ENCODE measurements at regions not wholly inside any gene's neighbourhood (a gene's known extent, or its start where the extent isn't known, plus 50 kb on each side); places are given as distances from the start of the nearest gene placed in this dataset.
A peak's percentile ranks its signal among the peaks of the same experiment; 100 is the strongest.

DNA sequence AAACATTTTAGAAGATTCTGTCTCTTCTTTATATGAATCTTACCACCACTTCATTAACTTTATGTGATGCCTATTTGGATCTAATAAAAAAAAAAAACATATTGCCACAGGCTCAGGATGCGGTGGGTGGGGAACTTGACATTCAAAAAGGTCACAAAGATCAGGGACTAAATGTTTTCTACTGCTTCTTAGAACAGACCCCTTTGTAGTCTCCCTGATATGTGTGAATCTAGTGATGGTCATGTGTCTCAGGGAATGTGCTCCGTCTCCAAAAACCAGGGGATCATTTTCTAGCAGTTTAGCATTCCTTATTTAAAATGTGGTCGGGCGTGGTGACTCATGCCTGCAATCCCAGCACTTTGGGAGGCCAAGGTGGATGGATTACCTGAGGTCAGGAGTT lies 807.8 kb upstream of the CHAC2 start:
- ChIA-PET CTCF (no interaction called here), POLR2A (no interaction called here)
- no peak for DNase-seq (ENCODE audit: low read depth, low spot score)
- Histone ChIP-seq H3K27me3 (ENCODE audit: control insufficient read depth, insufficient read depth, low read length) (no peaks in the 10 kb centered on the region), H3K4me3 (ENCODE audit: low read depth, low read length) (no peak overlapping the region), H3K9me3 (ENCODE audit: control insufficient read depth, insufficient read depth, low read length) (no peaks in the 10 kb centered on the region), H3K27ac (ENCODE audit: low read depth, low read length) (no peak overlapping the region)
- TF ChIP-seq, protein P1, sequence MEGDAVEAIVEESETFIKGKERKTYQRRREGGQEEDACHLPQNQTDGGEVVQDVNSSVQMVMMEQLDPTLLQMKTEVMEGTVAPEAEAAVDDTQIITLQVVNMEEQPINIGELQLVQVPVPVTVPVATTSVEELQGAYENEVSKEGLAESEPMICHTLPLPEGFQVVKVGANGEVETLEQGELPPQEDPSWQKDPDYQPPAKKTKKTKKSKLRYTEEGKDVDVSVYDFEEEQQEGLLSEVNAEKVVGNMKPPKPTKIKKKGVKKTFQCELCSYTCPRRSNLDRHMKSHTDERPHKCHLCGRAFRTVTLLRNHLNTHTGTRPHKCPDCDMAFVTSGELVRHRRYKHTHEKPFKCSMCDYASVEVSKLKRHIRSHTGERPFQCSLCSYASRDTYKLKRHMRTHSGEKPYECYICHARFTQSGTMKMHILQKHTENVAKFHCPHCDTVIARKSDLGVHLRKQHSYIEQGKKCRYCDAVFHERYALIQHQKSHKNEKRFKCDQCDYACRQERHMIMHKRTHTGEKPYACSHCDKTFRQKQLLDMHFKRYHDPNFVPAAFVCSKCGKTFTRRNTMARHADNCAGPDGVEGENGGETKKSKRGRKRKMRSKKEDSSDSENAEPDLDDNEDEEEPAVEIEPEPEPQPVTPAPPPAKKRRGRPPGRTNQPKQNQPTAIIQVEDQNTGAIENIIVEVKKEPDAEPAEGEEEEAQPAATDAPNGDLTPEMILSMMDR (IDR thresholded peaks at IDR 0.05; ENCODE audit: low read depth, low read length): no peak

DNA sequence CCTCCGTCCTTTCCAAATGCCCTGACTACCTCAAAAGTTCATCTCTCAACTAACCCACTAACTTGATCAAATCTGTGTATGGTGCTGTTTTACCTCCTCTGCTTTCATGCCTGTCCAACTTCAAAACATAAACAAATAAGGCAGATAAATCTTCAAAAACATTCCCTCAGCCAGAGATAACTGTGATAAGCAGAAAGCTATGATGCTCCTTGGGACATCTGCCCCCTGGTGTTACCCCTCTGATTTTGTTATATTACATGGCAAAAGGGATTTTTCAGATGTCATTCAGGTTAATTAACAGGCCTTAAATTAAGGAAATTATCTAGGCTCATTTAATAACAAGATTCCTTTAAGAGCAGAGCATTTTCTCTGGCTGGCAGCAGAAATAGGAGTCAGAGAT lies 810.8 kb upstream of the CHAC2 start:
- CTCF ChIA-PET: interaction anchor here (0.6 to 1.5 kb wide), 2 partner anchors 10 to 561 kb away, joined by 3 to 4 read pairs; no protein-coding TSS in a partner anchor
- no peak overlapping the region for H3K4me3 ChIP-seq (ENCODE audit: low read depth, low read length)
- H3K27me3 ChIP-seq (ENCODE audit: control insufficient read depth, insufficient read depth, low read length): no peaks in the 10 kb centered on the region
- H3K9me3 ChIP-seq (ENCODE audit: control insufficient read depth, insufficient read depth, low read length): no peaks in the 10 kb centered on the region
- POLR2A ChIA-PET: no interaction called here
- TF ChIP-seq, protein P1 (IDR thresholded peaks at IDR 0.05; ENCODE audit: low read depth, low read length): peak; percentile 14; the same call in 1 of the 2 replicates
- DNase-seq (ENCODE audit: low read depth, low spot score): no peak
- no peak overlapping the region for H3K27ac ChIP-seq (ENCODE audit: low read depth, low read length)

DNA sequence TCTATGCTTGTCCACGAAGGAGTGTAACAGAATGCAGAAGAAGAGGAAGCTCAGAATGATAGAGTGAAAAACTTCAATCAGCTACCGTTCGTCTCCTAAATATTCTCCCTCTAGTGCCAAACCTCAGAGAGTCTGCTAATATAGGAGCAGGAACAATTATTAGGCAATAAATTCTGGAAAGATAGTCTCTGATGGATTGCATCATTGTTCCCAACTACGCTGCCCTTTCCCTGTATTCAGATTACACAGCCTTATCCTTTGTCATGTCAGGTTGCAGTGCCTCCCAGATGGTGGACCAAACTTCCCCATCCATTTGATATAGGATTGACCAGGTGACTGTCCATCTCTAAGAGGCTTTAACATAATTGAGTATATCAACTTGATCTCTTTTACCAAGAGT lies 811.5 kb upstream of the CHAC2 start:
- TF ChIP-seq, protein P1 (IDR thresholded peaks at IDR 0.05; ENCODE audit: low read depth, low read length): no peak
- ChIA-PET CTCF (no interaction called here), POLR2A (no interaction called here)
- Histone ChIP-seq H3K4me3 (ENCODE audit: low read depth, low read length) (no peak overlapping the region), H3K27me3 (ENCODE audit: control insufficient read depth, insufficient read depth, low read length) (no peaks in the 10 kb centered on the region), H3K27ac (ENCODE audit: low read depth, low read length) (no peak overlapping the region), H3K9me3 (ENCODE audit: control insufficient read depth, insufficient read depth, low read length) (no peaks in the 10 kb centered on the region)
- DNase-seq (ENCODE audit: low read depth, low spot score): no peak

DNA sequence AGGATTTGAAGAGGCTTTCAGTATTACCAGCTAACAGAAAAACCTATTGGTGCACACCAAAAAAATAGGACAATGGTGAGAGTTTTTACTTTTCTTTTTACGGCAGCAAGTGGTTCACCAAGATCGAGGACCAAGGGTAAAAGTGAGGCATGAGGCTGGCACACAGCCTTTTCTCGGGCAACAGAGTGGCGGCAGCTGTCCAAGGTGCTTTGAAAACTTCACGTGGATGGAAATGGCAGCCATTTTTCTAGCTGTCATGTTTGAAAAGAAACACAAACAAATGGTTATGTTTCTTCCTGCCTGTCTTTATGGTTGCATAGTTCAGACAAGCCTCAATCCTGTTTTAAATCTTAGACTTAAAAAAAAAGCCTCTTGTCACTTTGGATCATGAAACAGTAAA lies 812.5 kb upstream of the CHAC2 start:
- CTCF ChIA-PET: interaction anchor here (0.8 to 1.3 kb wide), 2 partner anchors 9 to 21 kb away, joined by 3 read pairs; no protein-coding TSS in a partner anchor
- no peak for DNase-seq (ENCODE audit: low read depth, low spot score)
- H3K27me3 ChIP-seq (ENCODE audit: control insufficient read depth, insufficient read depth, low read length): no peaks in the 10 kb centered on the region
- no peak overlapping the region for H3K27ac ChIP-seq (ENCODE audit: low read depth, low read length)
- H3K4me3 ChIP-seq (ENCODE audit: low read depth, low read length): no peak overlapping the region
- TF ChIP-seq, protein P1 (IDR thresholded peaks at IDR 0.05; ENCODE audit: low read depth, low read length): no peak
- POLR2A ChIA-PET: no interaction called here
- no peaks in the 10 kb centered on the region for H3K9me3 ChIP-seq (ENCODE audit: control insufficient read depth, insufficient read depth, low read length)

DNA sequence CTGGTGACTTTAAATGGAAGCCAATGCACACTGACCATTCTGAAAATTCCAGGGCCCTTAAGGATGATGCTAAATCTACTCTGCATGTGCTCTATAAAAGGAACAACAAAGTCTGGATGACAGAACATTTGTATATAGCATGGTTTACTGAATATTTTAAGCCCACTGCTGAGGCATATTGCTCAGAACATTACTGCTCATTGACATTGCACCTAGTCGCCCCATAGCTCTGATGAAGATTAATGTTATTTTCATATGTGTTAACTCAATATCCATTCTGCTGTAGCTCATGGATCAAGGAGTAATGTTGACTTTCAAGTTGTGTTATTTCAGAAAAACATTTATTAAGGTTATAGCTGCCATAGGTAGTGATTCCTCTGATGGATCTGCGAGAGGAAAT lies 827.5 kb upstream of the CHAC2 start:
- no peak for DNase-seq (ENCODE audit: low read depth, low spot score)
- TF ChIP-seq, protein P1 (IDR thresholded peaks at IDR 0.05; ENCODE audit: low read depth, low read length): no peak
- Histone ChIP-seq H3K4me3 (ENCODE audit: low read depth, low read length) (no peak overlapping the region), H3K27me3 (ENCODE audit: control insufficient read depth, insufficient read depth, low read length) (no peaks in the 10 kb centered on the region), H3K9me3 (ENCODE audit: control insufficient read depth, insufficient read depth, low read length) (no peaks in the 10 kb centered on the region), H3K27ac (ENCODE audit: low read depth, low read length) (no peak overlapping the region)
- ChIA-PET POLR2A (no interaction called here), CTCF (interaction anchor here (1.2 kb wide), 1 partner anchor 8 kb away, joined by 7 read pairs; no protein-coding TSS in a partner anchor)

Measured in AG04450 (cell line).